ENCODE measurements at regions not wholly inside any gene's neighbourhood (a gene's known extent, or its start where the extent isn't known, plus 50 kb on each side); places are given as distances from the start of the nearest gene placed in this dataset.

DNA sequence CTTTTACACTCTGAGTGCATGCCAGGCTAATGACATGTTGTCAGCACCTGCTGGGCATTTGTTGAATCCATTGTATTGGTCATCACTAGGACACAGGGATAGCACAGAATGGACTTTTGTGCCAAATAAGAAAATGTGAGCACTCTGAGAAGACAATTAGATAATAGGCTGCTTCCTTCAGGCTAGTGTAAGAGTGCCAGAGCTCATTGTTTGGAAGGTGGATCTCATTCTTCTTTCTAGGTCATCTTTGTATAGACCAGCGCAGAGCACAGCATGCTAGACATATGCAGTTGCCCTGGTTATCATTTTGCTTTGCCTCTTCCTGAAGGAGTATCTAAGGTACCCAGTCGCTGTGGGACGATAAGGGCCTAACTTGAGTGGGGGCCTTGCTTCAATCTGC, 493.4 kb upstream of the COX7C start:
- Histone ChIP-seq H3K4me1 (replicated peaks in 1 of 4; ENCODE audit: control insufficient read depth in 3 of 4, insufficient read depth in 4 of 4, low read length in 3 of 4) (no peaks in the 10 kb centered on the region), H3K79me1 (ENCODE audit: low read depth, low read length) (no peaks in the 10 kb centered on the region), H2AFZ (ENCODE audit: low read length) (no peak overlapping the region), H2AK5ac (ENCODE audit: low read depth, low read length) (no peak overlapping the region), H2BK15ac (ENCODE audit: low read length) (no peak overlapping the region), H3K18ac (ENCODE audit: extremely low read depth, low read length) (no peak overlapping the region), H2BK120ac (replicated peaks; ENCODE audit: low read depth, low read length) (no peak overlapping the region), H3K56ac (replicated peaks; ENCODE audit: insufficient read length, low read depth, low read length) (no peak overlapping the region), H4K91ac (replicated peaks; ENCODE audit: insufficient read length, low read length) (no peak overlapping the region), H3K23ac (ENCODE audit: insufficient read length) (no peak overlapping the region), H2BK20ac (ENCODE audit: low read length) (no peak overlapping the region), H3K27ac (ENCODE audit: low read depth, low read length) (no peak overlapping the region), H3K14ac (ENCODE audit: insufficient read length) (no peak overlapping the region), H3K79me2 (ENCODE audit: control insufficient read depth in 1 of 2, insufficient read depth in 2 of 2, low read length in 2 of 2) (no peaks in the 10 kb centered on the region), H3K27me3 (replicated peaks in 1 of 4; ENCODE audit: control insufficient read depth in 3 of 4, extremely low read depth in 1 of 4, insufficient read depth in 3 of 4, low read length in 3 of 4) (no peaks in the 10 kb centered on the region), H3K4ac (replicated peaks; ENCODE audit: insufficient read length, low read depth, low read length) (no peak overlapping the region), H4K5ac (ENCODE audit: insufficient read length, low read depth, low read length) (no peak overlapping the region), H3K4me2 (ENCODE audit: insufficient read depth in 1 of 2, low read depth in 2 of 2, low read length in 2 of 2) (no peak overlapping the region), H4K8ac (ENCODE audit: extremely low read depth, insufficient read depth, low read length) (no peak overlapping the region), H4K20me1 (replicated peaks in 1 of 2; ENCODE audit: control insufficient read depth in 1 of 2, insufficient read depth in 2 of 2, low read length in 2 of 2) (no peaks in the 10 kb centered on the region), H3K36me3 (ENCODE audit: control insufficient read depth in 2 of 4, insufficient read depth in 4 of 4, low read length in 3 of 4) (no peaks in the 10 kb centered on the region), H3K9me3 (ENCODE audit: insufficient read depth in 2 of 2, low read depth in 1 of 2, low read length in 1 of 2) (no peaks in the 10 kb centered on the region), H3K4me3 (ENCODE audit: extremely low read depth in 1 of 4, insufficient read depth in 2 of 4, low read depth in 3 of 4, low read length in 4 of 4) (no peak overlapping the region), H2BK12ac (ENCODE audit: low read depth, low read length) (no peak overlapping the region), H3K23me2 (ENCODE audit: low read depth, low read length) (no peaks in the 10 kb centered on the region), H2BK5ac (ENCODE audit: low read depth, low read length) (no peak overlapping the region), H3K9ac (replicated peaks in 1 of 4; ENCODE audit: extremely low read depth in 1 of 4, low read depth in 3 of 4, low read length in 3 of 4) (no peak overlapping the region)
- 97% methylated on average over 3 of the region's 3 CpGs; no CpG with 5 or more reads in 1 of the 2 experiments for WGBS, 2 experiments (ENCODE audit: extremely low coverage in 1 of 2, insufficient coverage in 1 of 2, insufficient read length in 1 of 2, insufficient replicate concordance in 2 of 2, low coverage in 1 of 2, low lambda C conversion rate in 2 of 2, missing lambda C conversion rate in 1 of 2)
- ChIA-PET CTCF (ENCODE audit: partially characterized antibody) (interaction anchor here (0.6 kb wide), 1 partner anchor 1800 kb away, joined by 3 read pairs; no protein-coding TSS in a partner anchor), POLR2A (ENCODE audit: partially characterized antibody) (no interaction called here)
- FAIRE-seq: no peak
- DNase-seq (ENCODE audit: low read depth in 1 of 2, low spot score in 2 of 2): no peak
- no peak for TF ChIP-seq TCF12 (IDR thresholded peaks at IDR 0.05; ENCODE audit: low read depth, low read length)
- no peak for TF ChIP-seq SP4 (IDR thresholded peaks at IDR 0.05; ENCODE audit: low read length)
- TF ChIP-seq SUZ12 (IDR thresholded peaks at IDR 0.05; ENCODE audit: low read length): no peak
- no peak for TF ChIP-seq TBP (IDR thresholded peaks at IDR 0.05; ENCODE audit: low read depth, low read length)
- TF ChIP-seq YY1 (IDR thresholded peaks at IDR 0.05; ENCODE audit: low read depth, low read length): no peak
- TF ChIP-seq TAF7 (optimal IDR thresholded peaks at IDR 0.05; ENCODE audit: borderline replicate concordance, low read depth, low read length): no peak
- TF ChIP-seq, protein P1, sequence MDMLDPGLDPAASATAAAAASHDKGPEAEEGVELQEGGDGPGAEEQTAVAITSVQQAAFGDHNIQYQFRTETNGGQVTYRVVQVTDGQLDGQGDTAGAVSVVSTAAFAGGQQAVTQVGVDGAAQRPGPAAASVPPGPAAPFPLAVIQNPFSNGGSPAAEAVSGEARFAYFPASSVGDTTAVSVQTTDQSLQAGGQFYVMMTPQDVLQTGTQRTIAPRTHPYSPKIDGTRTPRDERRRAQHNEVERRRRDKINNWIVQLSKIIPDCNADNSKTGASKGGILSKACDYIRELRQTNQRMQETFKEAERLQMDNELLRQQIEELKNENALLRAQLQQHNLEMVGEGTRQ (IDR thresholded peaks at IDR 0.05; ENCODE audit: low read length): no peak
- TF ChIP-seq CHD2 (IDR thresholded peaks at IDR 0.05; ENCODE audit: low read length): no peak
- TF ChIP-seq JUN (IDR thresholded peaks at IDR 0.05; ENCODE audit: low read depth, low read length): no peak
- TF ChIP-seq CEBPB (IDR thresholded peaks at IDR 0.05; ENCODE audit: low read depth, low read length): no peak
- TF ChIP-seq, protein P2, sequence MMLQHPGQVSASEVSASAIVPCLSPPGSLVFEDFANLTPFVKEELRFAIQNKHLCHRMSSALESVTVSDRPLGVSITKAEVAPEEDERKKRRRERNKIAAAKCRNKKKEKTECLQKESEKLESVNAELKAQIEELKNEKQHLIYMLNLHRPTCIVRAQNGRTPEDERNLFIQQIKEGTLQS (IDR thresholded peaks at IDR 0.05; ENCODE audit: insufficient read depth, low read depth, low read length): no peak
- no peak for TF ChIP-seq PHF8 (conservative IDR thresholded peaks at IDR 0.05; ENCODE audit: low read depth, low read length)
- TF ChIP-seq HDAC2 (IDR thresholded peaks at IDR 0.05; ENCODE audit: borderline replicate concordance in 1 of 2, low read depth in 2 of 2, low read length in 2 of 2): no peak
- no peak for TF ChIP-seq POLR2A (IDR thresholded peaks at IDR 0.05; ENCODE audit: control extremely low read depth in 1 of 2, low read depth in 2 of 2, low read length in 2 of 2)
- TF ChIP-seq HDAC6 (IDR thresholded peaks at IDR 0.05; ENCODE audit: low read depth, low read length): no peak

Measured in H1 (cell line).